WTC11 (cell line): ENCODE measurements at regions not wholly inside any gene's neighbourhood (a gene's known extent, or its start where the extent isn't known, plus 50 kb on each side); places are given as distances from the start of the nearest gene placed in this dataset.

Experiments used
- CREB1 ChIP-seq: sonication (generic); formaldehyde crosslinking; IDR thresholded peaks from 2 replicates; pipeline ENCODE4 v1.8.0; 2023; ENCODE audit warnings: mild to moderate bottlenecking, missing genetic modification reagents
- CTCF ChIP-seq: fragments of 200-600 bp; IDR thresholded peaks from 2 replicates; pipeline ENCODE4 v1.8.0; 2022; ENCODE audit warnings: antibody characterized with exemption
- JUN ChIP-seq: sonication (generic); formaldehyde crosslinking; IDR thresholded peaks from 2 replicates; pipeline ENCODE4 v1.8.0; 2023; ENCODE audit warnings: mild to moderate bottlenecking, missing genetic modification reagents
- KAT7 ChIP-seq: sonication (generic); formaldehyde crosslinking; IDR thresholded peaks from 2 replicates; pipeline ENCODE4 v1.8.1; 2023; ENCODE audit warnings: missing genetic modification reagents, mild to moderate bottlenecking, borderline replicate concordance
- ZNF263 ChIP-seq: sonication (generic); formaldehyde crosslinking; IDR thresholded peaks from 2 replicates; pipeline ENCODE4 v1.8.1; 2022; ENCODE audit warnings: low read depth, mild to moderate bottlenecking, moderate library complexity, missing genetic modification reagents
- TF ChIP-seq, protein P1 (sequence below): sonication (generic); formaldehyde crosslinking; IDR thresholded peaks from 2 replicates; pipeline ENCODE4 v1.8.0; 2022; ENCODE audit warnings: mild to moderate bottlenecking, missing genetic modification reagents
- TF ChIP-seq, protein P2 (sequence below): sonication (generic); formaldehyde crosslinking; IDR thresholded peaks from 2 replicates; pipeline ENCODE4 v1.8.1; 2022; ENCODE audit warnings: low read depth, missing genetic modification reagents, borderline replicate concordance
- TF ChIP-seq, protein P3 (sequence below): sonication (generic); formaldehyde crosslinking; IDR thresholded peaks from 2 replicates; pipeline ENCODE4 v1.8.0; 2022; ENCODE audit warnings: mild to moderate bottlenecking, missing genetic modification reagents

GRCh38 chr12:114821570-114821969 lies 137.6 kb upstream of the TBX3 start:
- TF ChIP-seq, protein P1, sequence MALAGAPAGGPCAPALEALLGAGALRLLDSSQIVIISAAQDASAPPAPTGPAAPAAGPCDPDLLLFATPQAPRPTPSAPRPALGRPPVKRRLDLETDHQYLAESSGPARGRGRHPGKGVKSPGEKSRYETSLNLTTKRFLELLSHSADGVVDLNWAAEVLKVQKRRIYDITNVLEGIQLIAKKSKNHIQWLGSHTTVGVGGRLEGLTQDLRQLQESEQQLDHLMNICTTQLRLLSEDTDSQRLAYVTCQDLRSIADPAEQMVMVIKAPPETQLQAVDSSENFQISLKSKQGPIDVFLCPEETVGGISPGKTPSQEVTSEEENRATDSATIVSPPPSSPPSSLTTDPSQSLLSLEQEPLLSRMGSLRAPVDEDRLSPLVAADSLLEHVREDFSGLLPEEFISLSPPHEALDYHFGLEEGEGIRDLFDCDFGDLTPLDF (CRISPR knock-in tag) = no peak
- TF ChIP-seq JUN (CRISPR knock-in tag) = no peak
- TF ChIP-seq KAT7 (CRISPR knock-in tag) = no peak
- TF ChIP-seq, protein P2, sequence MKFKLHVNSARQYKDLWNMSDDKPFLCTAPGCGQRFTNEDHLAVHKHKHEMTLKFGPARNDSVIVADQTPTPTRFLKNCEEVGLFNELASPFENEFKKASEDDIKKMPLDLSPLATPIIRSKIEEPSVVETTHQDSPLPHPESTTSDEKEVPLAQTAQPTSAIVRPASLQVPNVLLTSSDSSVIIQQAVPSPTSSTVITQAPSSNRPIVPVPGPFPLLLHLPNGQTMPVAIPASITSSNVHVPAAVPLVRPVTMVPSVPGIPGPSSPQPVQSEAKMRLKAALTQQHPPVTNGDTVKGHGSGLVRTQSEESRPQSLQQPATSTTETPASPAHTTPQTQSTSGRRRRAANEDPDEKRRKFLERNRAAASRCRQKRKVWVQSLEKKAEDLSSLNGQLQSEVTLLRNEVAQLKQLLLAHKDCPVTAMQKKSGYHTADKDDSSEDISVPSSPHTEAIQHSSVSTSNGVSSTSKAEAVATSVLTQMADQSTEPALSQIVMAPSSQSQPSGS (CRISPR knock-in tag) = no peak
- no peak for TF ChIP-seq CTCF
- no peak for TF ChIP-seq CREB1
- no peak for TF ChIP-seq ZNF263 (CRISPR knock-in tag)
- TF ChIP-seq, protein P3, sequence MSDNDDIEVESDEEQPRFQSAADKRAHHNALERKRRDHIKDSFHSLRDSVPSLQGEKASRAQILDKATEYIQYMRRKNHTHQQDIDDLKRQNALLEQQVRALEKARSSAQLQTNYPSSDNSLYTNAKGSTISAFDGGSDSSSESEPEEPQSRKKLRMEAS (CRISPR knock-in tag) = no peak
